Peyer's patch (tissue), 4 donors: ENCODE measurements at regions not wholly inside any gene's neighbourhood (a gene's known extent, or its start where the extent isn't known, plus 50 kb on each side); places are given as distances from the start of the nearest gene placed in this dataset.

ENCODE experiments used
- DNase-seq, 3 donors: peaks; one replicate each; pipeline ENCODE4 v3.0.0-alpha.2; 2017 to 2019
- H3K27ac ChIP-seq, 4 donors: fragments of 200-600 bp; sonication (generic); one replicate each; pipeline ENCODE4 v1.5.1; 2016 to 2019
- H3K27me3 ChIP-seq, 2 donors: fragments of 200-600 bp; sonication (generic); one replicate each; pipeline ENCODE4 v1.5.1; 2019
- H3K36me3 ChIP-seq, 3 donors: fragments of 200-600 bp; sonication (generic); one replicate each; pipeline ENCODE4 v1.5.1; 2016 to 2019
- H3K4me1 ChIP-seq, 4 donors: fragments of 200-600 bp; sonication (generic); one replicate each; pipeline ENCODE4 v1.5.1; 2016 to 2019
- H3K4me3 ChIP-seq, 4 donors: fragments of 200-600 bp; sonication (generic); 1 replicate in 3 of 4; 2 replicates in 1 of 4; pipeline ENCODE4 v1.5.1; 2016 to 2019; ENCODE audit warnings: mild to moderate bottlenecking in 1 of 4
- H3K9me3 ChIP-seq, 4 donors: fragments of 200-600 bp; sonication (generic); one replicate each; pipeline ENCODE4 v1.5.1; 2016 to 2019; ENCODE audit warnings: mild to moderate bottlenecking in 1 of 4
- CTCF ChIP-seq, 6 experiments: fragments of 450-650 bp in 4 of 6; fragments of 200-600 bp in 2 of 6; sonication (generic) in 1 of 6; IDR thresholded peaks; one replicate each; pipeline ENCODE4 v1.5.1; 2017 to 2019; ENCODE audit warnings: antibody characterized with exemption in 6 of 6, mild to moderate bottlenecking in 3 of 6, moderate library complexity in 1 of 6
- POLR2A ChIP-seq, 2 donors: fragments of 450-650 bp; IDR thresholded peaks; one replicate each; pipeline ENCODE4 v1.5.1; 2017; ENCODE audit warnings: antibody characterized with exemption in 2 of 2, mild to moderate bottlenecking in 2 of 2, moderate library complexity in 2 of 2

- H3K9me3 ChIP-seq = no peaks in the 10 kb centered on the region
- TF ChIP-seq CTCF (IDR thresholded peaks at IDR 0.05) = no peak
- TF ChIP-seq POLR2A (IDR thresholded peaks at IDR 0.05) = no peak
- DNase-seq = no peak
- no peak overlapping the region for H3K27ac ChIP-seq
- no peaks in the 10 kb centered on the region for H3K4me1 ChIP-seq
- H3K27me3 ChIP-seq = no peaks in the 10 kb centered on the region
- no peak overlapping the region for H3K4me3 ChIP-seq
- no peaks in the 10 kb centered on the region for H3K36me3 ChIP-seq
Measured at GRCh38 chr9:26210338-26210851, 532.2 kb upstream of the TUSC1 start.

GRCh38 chr9:26205261-26205660 lies 527.0 kb upstream of the TUSC1 start:
- H3K4me3 ChIP-seq = no peak overlapping the region
- DNase-seq = no peak
- no peaks in the 10 kb centered on the region for H3K9me3 ChIP-seq
- H3K27ac ChIP-seq = no peak overlapping the region
- H3K4me1 ChIP-seq = no peaks in the 10 kb centered on the region
- H3K27me3 ChIP-seq = no peaks in the 10 kb centered on the region
- no peaks in the 10 kb centered on the region for H3K36me3 ChIP-seq
- TF ChIP-seq CTCF (IDR thresholded peaks at IDR 0.05) = no peak
- TF ChIP-seq POLR2A (IDR thresholded peaks at IDR 0.05) = no peak

- H3K27me3 ChIP-seq = no peaks in the 10 kb centered on the region
- TF ChIP-seq CTCF (IDR thresholded peaks at IDR 0.05) = no peak
- no peak for TF ChIP-seq POLR2A (IDR thresholded peaks at IDR 0.05)
Measured at GRCh38 chr9:26193237-26193636, 515.0 kb upstream of the TUSC1 start.

GRCh38 chr9:26191711-26192110 lies 513.5 kb upstream of the TUSC1 start:
- no peak for DNase-seq

More at GRCh38 chr9:26193237-26193636, 515.0 kb upstream of the TUSC1 start:
- no peak for DNase-seq
- H3K36me3 ChIP-seq = no peaks in the 10 kb centered on the region
- H3K27ac ChIP-seq = no peak overlapping the region
- H3K4me3 ChIP-seq = no peak overlapping the region
- H3K4me1 ChIP-seq = no peaks in the 10 kb centered on the region
- H3K9me3 ChIP-seq = peaks cover 0 to 8% (median 2%) of the 10 kb centered on the region in 4 donors

GRCh38 chr9:26181836-26182235 lies 503.6 kb upstream of the TUSC1 start:
- Histone ChIP-seq H3K4me1 (no peaks in the 10 kb centered on the region), H3K27ac (no peak overlapping the region), H3K27me3 (no peaks in the 10 kb centered on the region), H3K4me3 (no peak overlapping the region), H3K9me3 (no peaks in the 10 kb centered on the region), H3K36me3 (no peaks in the 10 kb centered on the region)
- no peak for DNase-seq
- no peak for TF ChIP-seq POLR2A (IDR thresholded peaks at IDR 0.05)
- no peak for TF ChIP-seq CTCF (IDR thresholded peaks at IDR 0.05)

More at GRCh38 chr9:26191711-26192110, 513.5 kb upstream of the TUSC1 start:
- no peaks in the 10 kb centered on the region for H3K36me3 ChIP-seq
- H3K27me3 ChIP-seq = no peaks in the 10 kb centered on the region
- peaks cover 0 to 8% (median 2%) of the 10 kb centered on the region in 4 donors for H3K9me3 ChIP-seq
- H3K4me1 ChIP-seq = no peaks in the 10 kb centered on the region
- no peak overlapping the region for H3K27ac ChIP-seq
- no peak overlapping the region for H3K4me3 ChIP-seq
- TF ChIP-seq CTCF (IDR thresholded peaks at IDR 0.05) (no peak), POLR2A (IDR thresholded peaks at IDR 0.05) (no peak)

GRCh38 chr9:26176628-26177027 lies 498.4 kb upstream of the TUSC1 start:
- no peaks in the 10 kb centered on the region for H3K36me3 ChIP-seq
- H3K4me3 ChIP-seq = no peak overlapping the region
- H3K4me1 ChIP-seq = no peaks in the 10 kb centered on the region
- TF ChIP-seq POLR2A (IDR thresholded peaks at IDR 0.05) (no peak), CTCF (IDR thresholded peaks at IDR 0.05) (no peak)
- H3K27me3 ChIP-seq = no peaks in the 10 kb centered on the region
- H3K27ac ChIP-seq = no peak overlapping the region
- H3K9me3 ChIP-seq = no peaks in the 10 kb centered on the region
- DNase-seq = no peak
